HG02759 (cell line): ENCODE measurements at regions not wholly inside any gene's neighbourhood (a gene's known extent, or its start where the extent isn't known, plus 50 kb on each side); places are given as distances from the start of the nearest gene placed in this dataset.

ENCODE experiments used
- ATAC-seq: cut with Tn5 transposase; IDR thresholded peaks from one replicate; pipeline ENCODE4 v1.9.1; 2021; ENCODE audit warnings: mild to moderate bottlenecking, moderate library complexity; ENCODE audit not compliant: unreplicated experiment

DNA sequence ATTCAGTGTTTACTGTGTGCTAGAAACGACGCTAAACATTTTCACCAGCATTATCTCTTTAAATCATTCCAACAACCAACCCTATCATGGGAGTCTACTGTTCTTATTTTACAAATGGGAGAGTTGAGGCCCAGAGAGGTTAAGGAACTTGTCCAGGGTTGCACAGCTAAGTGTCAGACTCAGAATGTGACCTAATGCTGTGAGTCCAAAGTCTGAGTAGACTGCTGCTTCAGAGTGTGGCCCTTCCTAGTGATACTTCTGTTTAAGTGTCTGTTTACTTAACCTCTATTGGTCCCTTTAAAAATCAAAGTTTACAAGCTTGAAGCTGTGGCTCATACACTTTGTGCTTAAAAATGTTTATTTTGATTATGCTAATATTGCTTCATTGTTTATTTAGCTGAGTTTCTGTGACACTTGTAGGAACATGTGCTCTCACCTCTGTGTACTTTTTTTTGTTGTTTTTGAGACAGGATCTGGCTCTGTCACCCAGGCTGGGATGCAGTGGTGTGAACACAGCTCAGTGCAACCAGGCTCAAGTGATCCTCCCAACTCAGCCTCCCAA lies 84.4 kb upstream of the SYPL1 start:
- ATAC-seq = no peak

- ATAC-seq = no peak
Measured at GRCh38 chr7:106193661-106194060, 81.5 kb upstream of the SYPL1 start.

GRCh38 chr7:106190589-106191330 lies 78.6 kb upstream of the SYPL1 start:
- ATAC-seq = no peak

GRCh38 chr7:106187613-106188350 lies 75.7 kb upstream of the SYPL1 start:
- no peak for ATAC-seq

- ATAC-seq = no peak
Measured at GRCh38 chr7:106185719-106186118, 73.6 kb upstream of the SYPL1 start.

- no peak for ATAC-seq
Measured at GRCh38 chr7:106183952-106184351, 71.8 kb upstream of the SYPL1 start.

- ATAC-seq = no peak
Measured at GRCh38 chr7:106182904-106183303, 70.8 kb upstream of the SYPL1 start.

DNA sequence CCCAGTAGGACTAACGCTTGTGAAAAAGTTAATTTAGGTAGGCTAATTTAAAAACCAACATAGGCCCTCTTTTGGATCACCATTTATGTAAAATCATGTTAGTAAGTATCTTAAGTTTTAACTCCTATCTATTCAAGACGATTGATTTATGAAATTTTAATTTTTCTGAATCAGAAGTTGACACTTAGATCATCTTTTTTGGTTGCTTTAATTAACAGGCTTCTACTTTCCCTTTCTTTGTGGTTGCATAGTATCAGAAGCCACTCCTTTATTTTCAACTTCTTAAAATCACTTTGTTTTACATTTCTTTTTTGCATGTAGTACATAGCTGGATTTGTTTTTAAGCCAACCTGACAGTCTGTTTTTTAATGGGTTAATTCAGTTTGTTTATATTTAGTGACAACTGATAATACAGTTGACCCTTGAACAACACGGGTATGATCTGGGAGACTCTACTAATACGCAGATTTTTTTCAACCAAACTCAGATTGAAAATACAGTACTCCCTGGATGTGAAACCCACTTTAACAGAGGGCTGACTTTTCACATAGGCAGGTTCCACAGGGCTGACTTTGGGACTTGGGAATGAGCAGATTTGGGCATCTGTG lies 69.7 kb upstream of the SYPL1 start:
- ATAC-seq = no peak

DNA sequence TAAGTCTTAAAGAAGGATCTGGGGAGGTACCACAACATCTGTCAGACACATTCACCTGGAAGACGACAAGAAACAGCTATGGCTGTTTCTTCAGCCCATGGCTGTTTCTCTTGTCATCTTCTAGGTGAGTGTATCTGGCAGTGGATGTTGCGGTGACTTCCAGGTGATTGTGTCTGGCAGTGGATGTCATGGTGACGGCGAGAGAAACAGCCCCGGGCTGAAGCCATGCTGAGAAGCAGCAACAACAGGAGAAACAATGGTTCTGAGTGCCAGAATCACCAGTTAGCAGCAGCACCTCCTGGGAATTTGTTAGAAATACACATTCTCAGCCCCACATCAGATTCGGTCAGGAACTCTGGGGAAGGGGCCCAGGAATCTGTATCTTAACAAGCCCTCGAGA lies 68.6 kb upstream of the SYPL1 start:
- ATAC-seq = no peak

DNA sequence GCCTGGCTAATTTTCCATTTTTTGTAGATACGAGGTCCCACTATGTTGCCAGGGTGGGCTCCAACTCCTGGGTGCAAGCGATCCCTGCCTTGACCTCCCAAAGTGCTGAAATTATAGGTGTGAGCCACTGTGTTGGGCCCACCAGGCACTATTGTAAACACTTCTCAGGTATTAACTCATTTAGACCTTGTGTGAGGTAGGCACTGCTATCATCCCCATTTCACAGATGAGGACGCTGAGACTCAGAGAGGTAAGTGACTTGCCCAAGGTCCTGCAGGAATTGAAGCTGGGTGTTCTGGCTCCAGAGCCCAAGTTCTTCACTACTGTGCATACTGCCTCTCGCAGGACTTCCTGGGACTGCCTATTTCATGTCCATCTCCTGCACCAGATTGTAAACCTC lies 67.1 kb upstream of the SYPL1 start:
- no peak for ATAC-seq

- ATAC-seq = no peak
Measured at GRCh38 chr7:106178593-106179134, 66.6 kb upstream of the SYPL1 start.

GRCh38 chr7:106177738-106178592 lies 65.9 kb upstream of the SYPL1 start:
- no peak for ATAC-seq

DNA sequence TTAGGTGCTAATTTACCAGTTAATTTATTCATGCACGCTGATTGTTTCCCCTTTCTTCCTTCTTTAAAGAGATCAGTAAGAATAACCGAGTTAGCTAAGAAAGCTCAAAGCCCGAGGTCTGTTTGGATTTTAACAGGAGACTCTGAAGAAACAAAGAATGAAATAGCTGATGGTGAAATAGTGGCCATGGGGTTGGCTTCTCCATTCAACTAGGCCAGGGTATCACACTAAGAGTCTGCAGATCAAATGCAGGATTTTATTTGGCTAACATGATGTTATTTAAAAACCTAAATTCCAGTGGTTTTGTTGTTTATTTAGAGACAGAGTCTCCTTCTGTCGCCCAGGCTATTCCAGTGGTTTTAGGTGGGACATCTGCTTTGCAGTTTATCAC lies 65.2 kb upstream of the SYPL1 start:
- no peak for ATAC-seq

GRCh38 chr7:106176414-106177299 lies 64.5 kb upstream of the SYPL1 start:
- ATAC-seq = peak; percentile 67

- no peak for ATAC-seq
Measured at GRCh38 chr7:106175507-106175906, 63.4 kb upstream of the SYPL1 start.

DNA sequence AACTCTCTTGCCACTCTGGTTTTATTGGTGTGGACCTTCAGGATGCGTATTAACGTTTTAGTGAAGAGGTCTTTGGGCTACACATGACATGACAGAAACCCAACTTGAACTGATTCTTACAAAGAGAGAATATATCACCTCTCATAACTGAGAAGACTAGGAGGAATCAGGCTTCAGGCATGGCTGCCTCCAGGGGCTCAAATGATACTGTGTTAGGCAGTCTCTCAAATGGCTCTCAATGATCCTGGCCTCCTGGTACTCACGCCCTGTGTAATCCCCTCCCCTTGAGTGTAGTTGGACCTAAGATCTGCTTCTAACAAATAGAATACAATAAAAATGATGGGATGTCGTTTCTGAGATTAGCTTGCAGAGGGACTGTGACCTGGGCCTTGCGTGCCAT lies 58.5 kb upstream of the SYPL1 start:
- ATAC-seq = no peak

DNA sequence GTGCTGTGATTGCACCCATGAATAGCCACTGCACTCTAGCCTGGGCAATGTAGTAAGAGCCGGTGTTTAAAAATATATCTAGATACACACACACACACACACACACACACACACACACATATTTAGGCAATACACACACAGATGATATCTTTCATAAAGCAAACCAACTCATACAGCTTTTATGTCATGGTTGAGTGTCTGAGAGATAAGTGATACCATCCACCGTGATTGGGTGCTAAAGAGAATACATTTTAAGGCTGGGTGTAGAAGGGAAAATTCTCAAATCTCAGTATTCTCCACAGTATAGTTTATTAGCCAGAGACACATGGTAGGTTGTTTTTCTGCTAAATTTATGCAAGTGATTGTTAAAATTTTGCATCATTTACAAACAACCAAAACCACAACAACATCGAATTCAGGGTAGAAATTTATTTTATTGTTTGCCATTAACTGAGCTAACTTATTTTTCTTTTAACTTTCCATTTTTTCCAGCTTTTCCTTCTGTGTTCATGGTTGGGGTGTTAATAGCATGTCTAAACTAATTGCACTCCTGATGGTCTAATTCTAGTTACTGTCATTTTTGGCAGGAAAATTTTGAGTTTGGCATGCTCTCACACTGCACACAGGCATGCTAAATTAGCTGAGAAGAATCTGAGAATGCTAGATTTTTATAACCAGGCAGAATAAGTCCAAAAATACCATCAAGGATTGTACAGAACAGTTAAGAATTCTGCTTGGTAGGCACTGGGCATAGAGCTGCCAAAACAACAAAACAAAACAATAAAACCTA lies 57.9 kb upstream of the SYPL1 start:
- no peak for ATAC-seq

GRCh38 chr7:106167439-106168136 lies 55.5 kb upstream of the SYPL1 start:
- ATAC-seq = no peak
